ENCODE measurements at regions not wholly inside any gene's neighbourhood (a gene's known extent, or its start where the extent isn't known, plus 50 kb on each side); places are given as distances from the start of the nearest gene placed in this dataset.

- 70 to 73% methylated on average over 4 of the region's 6 CpGs for WGBS, 2 donors (ENCODE audit: low coverage in 1 of 2)
- Histone ChIP-seq H3K9me3 (no peaks in the 10 kb centered on the region), H3K4me1 (no peaks in the 10 kb centered on the region), H3K36me3 (no peaks in the 10 kb centered on the region), H3K27me3 (peaks cover 5% of the 10 kb centered on the region), H3K4me3 (no peak overlapping the region), H3K27ac (no peak overlapping the region)
- no peak for TF ChIP-seq POLR2AphosphoS5 (IDR thresholded peaks at IDR 0.05)
- TF ChIP-seq POLR2A (IDR thresholded peaks at IDR 0.05), result no peak
- no peak for TF ChIP-seq EP300 (IDR thresholded peaks at IDR 0.05)
- TF ChIP-seq CTCF (IDR thresholded peaks at IDR 0.05), result no peak
- no peak for ATAC-seq
Measured at GRCh38 chr11:116466801-116467200, 306.0 kb downstream of the BUD13 start.

GRCh38 chr11:116466191-116466590 lies 306.6 kb downstream of the BUD13 start:
- TF ChIP-seq POLR2AphosphoS5 (IDR thresholded peaks at IDR 0.05) (no peak), POLR2A (IDR thresholded peaks at IDR 0.05) (no peak), EP300 (IDR thresholded peaks at IDR 0.05) (no peak), CTCF (IDR thresholded peaks at IDR 0.05) (no peak)
- WGBS, 2 donors (ENCODE audit: low coverage in 1 of 2), result 57 to 64% methylated on average over 4 to 6 of the region's 6 CpGs

GRCh38 chr11:116465056-116465455 lies 307.7 kb downstream of the BUD13 start:
- H3K4me1 ChIP-seq, result peaks cover 0 to 4% (median 0%) of the 10 kb centered on the region in 3 donors

More at GRCh38 chr11:116466191-116466590, 306.6 kb downstream of the BUD13 start:
- no peaks in the 10 kb centered on the region for H3K4me1 ChIP-seq
- no peaks in the 10 kb centered on the region for H3K9me3 ChIP-seq
- no peak for ATAC-seq
- H3K27me3 ChIP-seq, result peaks cover 5% of the 10 kb centered on the region
- H3K4me3 ChIP-seq, result no peak overlapping the region
- H3K36me3 ChIP-seq, result no peaks in the 10 kb centered on the region
- H3K27ac ChIP-seq, result no peak overlapping the region

GRCh38 chr11:116461789-116462188 lies 311.0 kb downstream of the BUD13 start:
- no peak overlapping the region for H3K27ac ChIP-seq
- no peak for ATAC-seq
- no peak for TF ChIP-seq CTCF (IDR thresholded peaks at IDR 0.05)
- TF ChIP-seq EP300 (IDR thresholded peaks at IDR 0.05), result no peak
- no peak for TF ChIP-seq POLR2A (IDR thresholded peaks at IDR 0.05)
- TF ChIP-seq POLR2AphosphoS5 (IDR thresholded peaks at IDR 0.05), result no peak
- H3K9me3 ChIP-seq, result no peaks in the 10 kb centered on the region
- H3K27me3 ChIP-seq, result no peaks in the 10 kb centered on the region
- no peaks in the 10 kb centered on the region for H3K36me3 ChIP-seq
- 37 to 75% methylated on average over 2 of the region's 2 CpGs for WGBS, 2 donors (ENCODE audit: low coverage in 1 of 2)
- peaks cover 0 to 15% (median 0%) of the 10 kb centered on the region in 3 donors for H3K4me1 ChIP-seq
- no peak overlapping the region for H3K4me3 ChIP-seq

More at GRCh38 chr11:116465056-116465455, 307.7 kb downstream of the BUD13 start:
- Histone ChIP-seq H3K27ac (no peak overlapping the region), H3K4me3 (no peak overlapping the region), H3K27me3 (peaks cover 5% of the 10 kb centered on the region), H3K9me3 (no peaks in the 10 kb centered on the region), H3K36me3 (no peaks in the 10 kb centered on the region)
- ATAC-seq, result no peak
- TF ChIP-seq POLR2A (IDR thresholded peaks at IDR 0.05) (no peak), CTCF (IDR thresholded peaks at IDR 0.05) (no peak), POLR2AphosphoS5 (IDR thresholded peaks at IDR 0.05) (no peak), EP300 (IDR thresholded peaks at IDR 0.05) (no peak)
- WGBS, 2 donors (ENCODE audit: low coverage in 1 of 2), result 33 to 43% methylated on average over 2 to 3 of the region's 4 CpGs

GRCh38 chr11:116460156-116460920 lies 312.4 kb downstream of the BUD13 start:
- no peaks in the 10 kb centered on the region for H3K27me3 ChIP-seq
- WGBS, 2 donors (ENCODE audit: low coverage in 1 of 2), result 67 to 86% methylated on average over 2 of the region's 3 CpGs
- H3K27ac ChIP-seq, result no peak overlapping the region

More at GRCh38 chr11:116460156-116460920, 312.4 kb downstream of the BUD13 start:
- no peak overlapping the region for H3K4me3 ChIP-seq
- H3K4me1 ChIP-seq, result peaks cover 0 to 15% (median 0%) of the 10 kb centered on the region in 3 donors
- H3K36me3 ChIP-seq, result no peaks in the 10 kb centered on the region
- no peaks in the 10 kb centered on the region for H3K9me3 ChIP-seq
- no peak for TF ChIP-seq POLR2AphosphoS5 (IDR thresholded peaks at IDR 0.05)
- TF ChIP-seq EP300 (IDR thresholded peaks at IDR 0.05), result no peak
- TF ChIP-seq POLR2A (IDR thresholded peaks at IDR 0.05), result no peak
- TF ChIP-seq CTCF (IDR thresholded peaks at IDR 0.05), result no peak
- no peak for ATAC-seq

All from gastroesophageal sphincter (tissue), 4 donors.